K562 (cell line): ENCODE measurements at regions not wholly inside any gene's neighbourhood (a gene's known extent, or its start where the extent isn't known, plus 50 kb on each side); places are given as distances from the start of the nearest gene placed in this dataset.

Source experiments
- EGR1 ChIP-seq: fragments of 450-650 bp; conservative IDR thresholded peaks from 2 replicates; pipeline ENCODE4 v1.6.1; 2017; ENCODE audit warnings: mild to moderate bottlenecking
- EZH2 ChIP-seq: IDR thresholded peaks from 2 replicates; pipeline ENCODE4 v1.6.1; 2012; ENCODE audit warnings: low read depth, mild to moderate bottlenecking, inconsistent platforms, low read length, borderline replicate concordance
- FOXK1 ChIP-seq: sonication (generic); formaldehyde crosslinking; IDR thresholded peaks from 2 replicates; pipeline ENCODE4 v1.8.0; 2022; ENCODE audit warnings: missing genetic modification reagents, mild to moderate bottlenecking, borderline replicate concordance
- GABPA ChIP-seq: fragments of 200-800 bp; sonication (Bioruptor generic); conservative IDR thresholded peaks from 2 replicates; pipeline ENCODE4 v1.6.1; 2016; ENCODE audit warnings: low read depth, missing genetic modification characterization, missing compliant biosample characterization
- HDAC3 ChIP-seq: fragments of 450-650 bp; IDR thresholded peaks from 2 replicates; pipeline ENCODE4 v1.6.1; 2018; ENCODE audit warnings: borderline replicate concordance, mild to moderate bottlenecking, moderate library complexity; ENCODE audit not compliant: partially characterized antibody
- PHF8 ChIP-seq: fragments of 200-600 bp; sonication (generic); IDR thresholded peaks from 2 replicates; pipeline ENCODE4 v1.6.1; 2012; ENCODE audit warnings: mixed run types, mild to moderate bottlenecking, inconsistent platforms, low read length, moderate library complexity, borderline replicate concordance
- RBM39 ChIP-seq: fragments of 200-400 bp; formaldehyde crosslinking; optimal IDR thresholded peaks from 2 replicates; pipeline ENCODE3; 2018; ENCODE audit warnings: low read depth, low read length
- ZNF121 ChIP-seq: sonication (generic); formaldehyde crosslinking; conservative IDR thresholded peaks from 2 replicates; pipeline ENCODE4 v1.8.0; 2022; ENCODE audit warnings: missing genetic modification reagents
- ZNF780A ChIP-seq: fragments of 250-450 bp; sonication (Bioruptor Pico); IDR thresholded peaks from 2 replicates; pipeline ENCODE4 v1.5.0; 2021; ENCODE audit warnings: mild to moderate bottlenecking
- TF ChIP-seq, protein P1 (sequence below), 2 experiments: IDR thresholded peaks; 2 replicates each; pipeline ENCODE4 v1.6.1; 2011; ENCODE audit warnings: borderline replicate concordance in 1 of 2, control low read depth in 1 of 2, low read depth in 1 of 2, low read length in 1 of 2, mild to moderate bottlenecking in 1 of 2, mixed read lengths in 1 of 2, moderate library complexity in 1 of 2; ENCODE audit not compliant: insufficient read depth in 1 of 2, insufficient read length in 1 of 2, poor library complexity in 1 of 2, severe bottlenecking in 1 of 2; ENCODE audit errors: extremely low read depth in 1 of 2
- TF ChIP-seq, protein P2 (sequence below), 2 experiments: fragments of 200-800 bp in 1 of 2; sonication (Bioruptor generic) in 1 of 2; sonication (generic) in 1 of 2; formaldehyde crosslinking in 1 of 2; IDR thresholded peaks in 1 of 2; conservative IDR thresholded peaks in 1 of 2; 2 replicates each; pipeline versions ENCODE4 v1.5.0 to v1.6.1; 2016 to 2020; ENCODE audit warnings: missing compliant biosample characterization in 1 of 2, missing genetic modification characterization in 1 of 2, missing genetic modification reagents in 1 of 2
- TF ChIP-seq, protein P3 (sequence below), 3 experiments: IDR thresholded peaks in 2 of 3; conservative IDR thresholded peaks in 1 of 3; 2 replicates each; pipeline ENCODE4 v1.5.1; 2011 to 2012; ENCODE audit warnings: low read length in 3 of 3, mild to moderate bottlenecking in 3 of 3, control low read depth in 2 of 3, improper control_type of control experiment in 1 of 3, inconsistent platforms in 1 of 3, low read depth in 1 of 3, mixed read lengths in 1 of 3, moderate library complexity in 1 of 3; ENCODE audit not compliant: insufficient read depth in 2 of 3

DNA sequence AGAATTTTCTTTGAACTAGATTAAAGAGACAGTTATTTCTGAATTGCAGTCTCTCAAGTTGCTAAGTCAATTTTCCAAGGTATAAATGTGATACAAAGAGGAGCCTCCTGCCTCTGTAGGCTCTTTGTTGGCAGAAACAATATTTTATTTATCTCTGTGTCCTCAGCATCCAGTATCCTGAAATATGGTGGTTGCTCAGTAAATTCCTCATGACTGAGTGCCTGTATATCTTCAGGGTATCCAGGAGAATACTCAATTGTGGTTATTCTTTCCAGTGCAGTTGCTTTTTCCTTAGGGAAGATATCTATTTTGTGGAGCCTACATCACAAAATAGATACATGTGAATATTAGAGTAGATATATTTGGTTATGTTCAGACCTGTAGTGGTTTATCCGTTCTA lies 144.8 kb upstream of the FERD3L start:
- TF ChIP-seq PHF8 = no peak
- TF ChIP-seq, protein P1, sequence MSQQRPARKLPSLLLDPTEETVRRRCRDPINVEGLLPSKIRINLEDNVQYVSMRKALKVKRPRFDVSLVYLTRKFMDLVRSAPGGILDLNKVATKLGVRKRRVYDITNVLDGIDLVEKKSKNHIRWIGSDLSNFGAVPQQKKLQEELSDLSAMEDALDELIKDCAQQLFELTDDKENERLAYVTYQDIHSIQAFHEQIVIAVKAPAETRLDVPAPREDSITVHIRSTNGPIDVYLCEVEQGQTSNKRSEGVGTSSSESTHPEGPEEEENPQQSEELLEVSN (IDR thresholded peaks at IDR 0.05; ENCODE audit: borderline replicate concordance in 1 of 2, extremely low read depth in 1 of 2, insufficient read depth in 1 of 2, insufficient read length in 1 of 2, low read depth in 1 of 2, low read length in 1 of 2, poor library complexity in 1 of 2, severe bottlenecking in 1 of 2) = no peak
- TF ChIP-seq EGR1 = no peak
- no peak for TF ChIP-seq ZNF780A (CRISPR knock-in tag)
- TF ChIP-seq, protein P2, sequence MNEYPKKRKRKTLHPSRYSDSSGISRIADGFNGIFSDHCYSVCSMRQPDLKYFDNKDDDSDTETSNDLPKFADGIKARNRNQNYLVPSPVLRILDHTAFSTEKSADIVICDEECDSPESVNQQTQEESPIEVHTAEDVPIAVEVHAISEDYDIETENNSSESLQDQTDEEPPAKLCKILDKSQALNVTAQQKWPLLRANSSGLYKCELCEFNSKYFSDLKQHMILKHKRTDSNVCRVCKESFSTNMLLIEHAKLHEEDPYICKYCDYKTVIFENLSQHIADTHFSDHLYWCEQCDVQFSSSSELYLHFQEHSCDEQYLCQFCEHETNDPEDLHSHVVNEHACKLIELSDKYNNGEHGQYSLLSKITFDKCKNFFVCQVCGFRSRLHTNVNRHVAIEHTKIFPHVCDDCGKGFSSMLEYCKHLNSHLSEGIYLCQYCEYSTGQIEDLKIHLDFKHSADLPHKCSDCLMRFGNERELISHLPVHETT (CRISPR knock-in tag; conservative IDR thresholded peaks at IDR 0.05 in 1 of 2, IDR thresholded peaks at IDR 0.05 in 1 of 2) = no peak
- TF ChIP-seq RBM39 = no peak
- no peak for TF ChIP-seq EZH2
- TF ChIP-seq, protein P3, sequence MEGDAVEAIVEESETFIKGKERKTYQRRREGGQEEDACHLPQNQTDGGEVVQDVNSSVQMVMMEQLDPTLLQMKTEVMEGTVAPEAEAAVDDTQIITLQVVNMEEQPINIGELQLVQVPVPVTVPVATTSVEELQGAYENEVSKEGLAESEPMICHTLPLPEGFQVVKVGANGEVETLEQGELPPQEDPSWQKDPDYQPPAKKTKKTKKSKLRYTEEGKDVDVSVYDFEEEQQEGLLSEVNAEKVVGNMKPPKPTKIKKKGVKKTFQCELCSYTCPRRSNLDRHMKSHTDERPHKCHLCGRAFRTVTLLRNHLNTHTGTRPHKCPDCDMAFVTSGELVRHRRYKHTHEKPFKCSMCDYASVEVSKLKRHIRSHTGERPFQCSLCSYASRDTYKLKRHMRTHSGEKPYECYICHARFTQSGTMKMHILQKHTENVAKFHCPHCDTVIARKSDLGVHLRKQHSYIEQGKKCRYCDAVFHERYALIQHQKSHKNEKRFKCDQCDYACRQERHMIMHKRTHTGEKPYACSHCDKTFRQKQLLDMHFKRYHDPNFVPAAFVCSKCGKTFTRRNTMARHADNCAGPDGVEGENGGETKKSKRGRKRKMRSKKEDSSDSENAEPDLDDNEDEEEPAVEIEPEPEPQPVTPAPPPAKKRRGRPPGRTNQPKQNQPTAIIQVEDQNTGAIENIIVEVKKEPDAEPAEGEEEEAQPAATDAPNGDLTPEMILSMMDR (IDR thresholded peaks at IDR 0.05 in 2 of 3, conservative IDR thresholded peaks at IDR 0.05 in 1 of 3; ENCODE audit: insufficient read depth in 2 of 3, low read depth in 1 of 3, low read length in 3 of 3) = no peak
- no peak for TF ChIP-seq GABPA
- TF ChIP-seq HDAC3 = no peak
- TF ChIP-seq FOXK1 (CRISPR knock-in tag) = no peak
- no peak for TF ChIP-seq ZNF121 (CRISPR knock-in tag)
